T-helper 1 cell (primary cell): ENCODE measurements at regions not wholly inside any gene's neighbourhood (a gene's known extent, or its start where the extent isn't known, plus 50 kb on each side); places are given as distances from the start of the nearest gene placed in this dataset.
A peak's percentile ranks its signal among the peaks of the same experiment; 100 is the strongest.
"Not testable (repeated sequence)": the region's sequence is repeated elsewhere in the genome, so short reads cannot be mapped to it uniquely, and the experiment has no call there.

ENCODE experiments used
- DNase-seq, 5 donors: peaks; one replicate each; pipeline ENCODE4 v3.0.0-alpha.2; 2012 to 2020

- no peak for DNase-seq
These were observed 216.0 kb upstream of the SFSWAP start for GRCh38 chr12:131494741-131495524.

DNA sequence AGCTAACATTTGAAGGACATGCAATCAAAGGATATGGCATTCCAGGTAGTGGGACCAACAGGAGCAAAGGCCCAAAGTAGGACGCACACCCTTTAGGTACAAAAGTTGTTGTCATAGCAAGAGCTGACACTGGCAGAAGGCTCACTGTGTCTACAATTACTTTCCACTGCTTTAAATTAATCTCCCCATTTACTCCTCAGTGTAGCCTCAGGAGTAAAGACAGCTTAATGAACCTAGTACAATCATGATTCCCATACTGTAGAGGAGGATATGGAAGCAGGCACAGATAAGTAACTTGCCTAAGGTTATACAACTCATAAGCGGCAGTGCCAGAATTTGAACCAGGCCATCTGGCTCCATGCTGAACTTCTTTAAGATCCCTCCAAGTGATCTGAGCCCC lies 212.9 kb upstream of the SFSWAP start:
- DNase-seq: no peak

- DNase-seq: no peak
These were observed 211.6 kb upstream of the SFSWAP start for GRCh38 chr12:131499160-131499863.

- no peak for DNase-seq
These were observed 211.1 kb upstream of the SFSWAP start for GRCh38 chr12:131499864-131500190.

GRCh38 chr12:131500564-131500963 lies 210.3 kb upstream of the SFSWAP start:
- no peak for DNase-seq

- DNase-seq: no peak
These were observed 205.3 kb upstream of the SFSWAP start for GRCh38 chr12:131505561-131505960.

DNA sequence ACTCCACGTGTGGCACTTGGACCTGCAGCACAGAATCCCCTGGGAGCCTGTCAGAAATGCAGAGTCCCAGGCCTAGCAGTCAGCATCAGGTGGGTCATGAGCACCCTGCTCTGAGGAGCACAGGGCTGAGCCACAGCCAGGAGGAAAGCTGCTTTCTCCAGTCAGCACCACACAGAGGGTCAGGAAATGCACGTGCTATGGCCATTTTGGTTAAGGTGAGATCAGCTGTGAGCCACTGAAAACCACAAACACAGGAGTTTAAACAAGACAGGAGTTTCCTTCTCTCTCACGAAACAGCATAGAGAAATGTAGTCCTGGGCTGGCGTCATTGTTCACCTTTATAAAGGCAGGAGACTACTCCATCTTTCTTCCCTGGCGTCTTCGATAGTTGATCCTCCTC lies 204.5 kb upstream of the SFSWAP start:
- DNase-seq: no peak

DNA sequence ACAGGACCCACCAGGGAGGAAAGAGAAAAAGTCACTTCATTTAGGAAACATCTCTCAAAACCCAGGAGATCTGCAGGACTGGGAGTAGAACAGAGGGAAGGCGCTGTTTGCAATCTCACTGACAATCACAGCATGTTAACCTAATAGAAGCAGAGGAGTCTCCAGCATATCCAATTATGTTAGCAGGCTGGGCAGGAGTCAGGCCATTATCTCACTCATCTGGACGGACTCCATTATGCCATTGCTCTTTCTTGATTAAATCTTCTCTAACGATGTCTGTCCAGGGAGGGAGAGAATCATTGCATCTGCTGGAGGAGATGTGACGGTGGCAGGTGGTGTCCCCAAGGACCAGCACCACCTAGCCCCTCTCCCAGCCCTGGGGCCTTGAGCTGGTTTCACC lies 203.8 kb upstream of the SFSWAP start:
- DNase-seq: no peak

GRCh38 chr12:131507881-131508280 lies 203.0 kb upstream of the SFSWAP start:
- DNase-seq: no peak

DNA sequence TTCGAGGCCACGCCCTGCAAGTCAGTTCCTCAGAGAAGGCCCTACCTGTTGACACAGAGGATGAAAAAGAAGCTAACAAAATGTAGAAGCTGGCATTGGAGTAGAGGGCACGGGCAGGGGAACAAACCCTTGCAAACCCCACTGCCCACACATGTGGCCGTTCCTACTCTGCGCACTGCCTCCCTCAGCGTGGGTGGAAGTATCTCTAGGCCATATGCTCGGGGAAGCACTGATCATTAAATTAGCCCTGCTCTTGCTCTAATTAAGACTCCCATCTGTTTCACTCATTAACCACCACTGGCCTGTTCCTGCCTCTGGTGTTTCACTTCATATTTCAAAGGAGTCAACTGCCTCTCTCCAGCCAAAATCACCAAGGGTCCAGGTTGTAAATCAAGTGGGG lies 201.2 kb upstream of the SFSWAP start:
- DNase-seq: no peak

- no peak for DNase-seq
These were observed 200.5 kb upstream of the SFSWAP start for GRCh38 chr12:131510431-131510830.

- peak in 4 of 5 donors; percentile 20 to 72 (median 30) for DNase-seq
These were observed 199.5 kb upstream of the SFSWAP start for GRCh38 chr12:131511391-131511802.

GRCh38 chr12:131511803-131512561 lies 198.9 kb upstream of the SFSWAP start:
- no peak for DNase-seq

DNA sequence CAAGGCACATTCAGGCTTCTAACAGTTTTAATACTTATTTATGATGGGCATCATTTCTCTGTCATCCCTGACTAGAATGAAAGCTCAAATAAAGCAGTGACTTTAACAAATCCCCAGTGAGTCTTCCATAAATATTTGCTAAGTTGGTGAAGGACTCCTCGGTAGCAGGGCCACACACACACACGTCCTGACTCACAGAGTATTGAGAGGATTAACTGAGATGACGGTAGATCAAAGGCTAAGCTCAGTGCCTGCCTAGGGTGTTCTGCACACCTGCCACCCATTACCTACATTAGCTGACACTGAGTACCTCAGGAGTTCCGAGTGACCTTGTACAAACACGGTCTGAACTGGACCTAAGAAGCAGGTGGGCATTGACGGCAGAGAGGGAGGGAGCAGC lies 197.3 kb upstream of the SFSWAP start:
- DNase-seq: no peak

GRCh38 chr12:131520553-131520952 lies 190.3 kb upstream of the SFSWAP start:
- not testable (repeated sequence) for DNase-seq

DNA sequence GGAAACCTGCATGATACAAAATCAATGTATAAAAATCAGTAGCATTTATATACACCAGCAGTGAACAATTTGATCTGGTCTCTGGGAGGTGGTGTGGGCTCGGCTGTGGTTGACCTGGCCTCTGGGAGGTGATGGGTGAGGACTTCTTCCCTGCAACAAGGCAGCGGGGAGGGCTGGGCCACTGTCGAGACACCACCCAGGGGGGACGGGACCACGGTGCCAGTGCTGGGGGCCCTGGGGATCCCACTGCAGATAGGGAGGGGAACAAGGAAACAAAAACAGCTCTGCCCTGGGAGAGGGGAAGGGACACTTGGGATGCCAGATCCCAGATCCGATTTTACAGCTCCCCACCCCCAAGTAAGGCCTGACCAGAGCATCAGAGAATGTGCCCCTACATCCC lies 189.6 kb upstream of the SFSWAP start:
- no peak for DNase-seq

- no peak for DNase-seq
These were observed 184.9 kb upstream of the SFSWAP start for GRCh38 chr12:131525795-131526508.

DNA sequence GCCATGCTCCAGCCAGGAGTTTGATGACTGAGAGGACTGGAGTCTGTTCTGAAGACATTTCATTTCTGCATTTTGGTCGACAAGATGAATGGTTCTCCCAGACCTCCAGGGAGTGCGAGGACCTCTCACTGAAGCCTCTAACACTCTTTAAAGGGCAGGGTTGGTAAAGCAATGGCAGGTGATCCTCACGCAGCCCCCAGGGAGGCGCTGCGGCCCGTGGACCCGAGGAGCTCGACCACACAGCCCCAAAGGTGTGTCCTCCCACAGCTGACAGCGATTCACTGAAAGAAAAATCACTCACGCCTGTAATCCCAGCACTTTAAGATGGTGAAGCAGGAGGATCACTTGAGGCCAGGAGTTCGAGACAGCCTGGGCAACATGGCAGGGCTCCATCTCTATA lies 183.8 kb upstream of the SFSWAP start:
- no peak for DNase-seq

GRCh38 chr12:131527736-131528135 lies 183.2 kb upstream of the SFSWAP start:
- DNase-seq: no peak

DNA sequence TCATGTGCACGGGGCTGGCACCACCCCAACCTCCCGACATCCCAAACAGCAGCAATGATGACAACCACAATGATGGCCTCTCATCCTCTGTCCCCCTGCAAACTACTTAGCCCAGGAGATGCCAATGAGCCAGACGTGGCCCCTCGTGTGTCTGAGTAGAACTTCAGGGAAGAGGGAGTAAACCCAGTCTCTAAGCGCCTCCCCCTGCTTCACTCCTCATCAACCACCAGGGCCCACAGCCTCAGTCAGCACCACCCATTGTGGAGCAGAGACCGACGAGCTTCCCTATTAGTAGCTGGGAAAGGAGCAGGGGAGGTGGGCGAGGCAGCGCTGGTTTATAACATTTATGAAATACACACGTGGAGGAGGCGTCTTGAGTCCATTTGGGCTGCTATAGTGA lies 182.7 kb upstream of the SFSWAP start:
- no peak for DNase-seq

- no peak for DNase-seq
These were observed 182.2 kb upstream of the SFSWAP start for GRCh38 chr12:131528667-131529066.

DNA sequence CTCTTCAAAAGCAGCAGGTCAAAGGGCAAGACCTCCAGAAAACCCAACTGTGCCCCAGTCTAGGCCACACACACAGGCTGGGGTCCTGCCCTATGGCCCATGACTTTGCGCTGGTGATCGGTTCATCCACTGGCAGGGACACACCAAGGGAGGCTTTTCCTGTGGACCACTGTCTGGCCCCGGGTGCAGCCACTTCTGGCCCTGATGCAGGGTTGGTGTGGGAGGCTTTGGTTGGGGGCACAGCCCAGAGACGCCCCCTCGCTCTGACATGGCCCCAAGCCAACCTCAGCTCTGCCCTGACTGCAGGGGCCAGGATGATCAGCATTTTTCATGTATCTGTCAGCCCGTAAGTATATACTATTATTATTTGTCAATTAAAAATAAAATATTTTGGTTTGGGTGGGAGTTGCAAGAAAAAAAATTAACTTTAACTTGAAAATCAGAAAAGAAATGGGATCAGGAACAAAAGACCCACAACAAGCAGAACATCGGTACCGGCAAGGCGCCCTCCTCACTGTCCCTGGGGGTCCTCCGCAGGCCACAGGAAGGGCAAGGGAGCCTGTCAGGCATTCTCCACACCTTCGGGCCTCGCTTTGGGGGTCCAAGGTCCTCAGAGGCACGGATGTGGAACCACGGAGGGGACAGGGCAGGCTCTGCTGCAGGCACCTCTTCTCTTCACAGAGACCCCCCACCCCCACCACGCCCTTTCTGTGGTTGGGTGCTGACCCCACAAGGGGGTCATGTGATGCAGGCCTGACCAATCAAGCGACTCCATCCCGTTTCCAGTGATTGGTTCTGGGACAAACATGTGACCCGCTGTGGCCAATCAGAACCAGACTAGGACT lies 181.5 kb upstream of the SFSWAP start:
- no peak for DNase-seq
